DMS79 (cell line): ENCODE measurements at regions not wholly inside any gene's neighbourhood (a gene's known extent, or its start where the extent isn't known, plus 50 kb on each side); places are given as distances from the start of the nearest gene placed in this dataset.

ENCODE experiments used
- DNase-seq: peaks from one replicate; lab custom pipeline; 2025; lab: John Stamatoyannopoulos, UW

DNA sequence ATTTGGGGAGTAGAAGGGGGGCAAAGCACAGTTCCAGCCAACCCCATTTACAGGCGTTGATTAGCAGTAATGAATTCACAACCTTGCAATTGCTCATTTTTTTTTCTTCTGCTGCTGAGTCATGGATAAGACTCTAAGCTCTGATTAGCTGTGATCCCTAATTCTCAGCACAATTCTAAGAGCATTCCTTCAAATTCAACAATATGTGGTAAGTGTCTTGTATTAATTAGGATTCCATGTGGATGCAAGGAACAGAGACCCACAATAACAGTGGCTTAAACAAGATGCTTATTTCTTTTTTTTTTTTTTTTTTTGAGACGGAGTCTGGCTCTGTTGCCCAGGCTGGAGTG is 133.4 kb downstream of the PALM2AKAP2 start:
- DNase-seq = no peak

DNA sequence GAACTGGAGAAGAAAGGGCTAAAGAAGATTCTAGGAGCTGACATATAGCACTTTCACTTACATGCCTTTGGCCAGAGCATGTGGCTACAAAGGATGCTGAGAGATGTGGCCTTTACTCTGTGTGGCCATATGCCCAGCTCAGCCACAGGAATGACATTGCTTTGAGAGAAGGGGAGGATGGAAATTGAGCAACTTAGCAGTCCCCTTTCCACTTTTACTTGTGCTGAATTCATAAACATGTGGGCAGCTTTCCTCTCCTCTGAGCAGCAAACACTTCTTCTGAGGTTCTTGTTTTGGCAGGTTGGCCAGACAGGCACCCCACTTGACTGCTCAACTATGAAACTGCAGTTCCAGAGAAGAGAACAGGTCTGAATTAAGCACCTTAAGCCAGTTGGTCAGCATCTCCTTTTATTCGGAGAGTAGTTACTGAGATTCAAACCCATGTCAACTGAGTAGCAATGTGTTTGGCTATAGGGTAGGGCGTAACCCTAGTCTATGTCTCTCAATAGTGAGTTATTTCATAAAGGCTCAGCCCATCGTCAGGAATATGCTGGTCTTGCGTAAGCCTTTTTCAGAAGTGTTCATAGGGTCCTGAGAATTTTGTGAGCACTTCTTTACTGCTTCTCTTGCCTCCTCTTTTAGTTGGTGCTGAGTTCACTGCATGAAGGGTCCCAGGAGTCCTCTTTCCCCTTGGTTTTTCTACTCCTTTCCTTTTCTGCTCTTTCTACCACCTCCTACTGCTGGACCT is 134.5 kb downstream of the PALM2AKAP2 start:
- no peak for DNase-seq

DNA sequence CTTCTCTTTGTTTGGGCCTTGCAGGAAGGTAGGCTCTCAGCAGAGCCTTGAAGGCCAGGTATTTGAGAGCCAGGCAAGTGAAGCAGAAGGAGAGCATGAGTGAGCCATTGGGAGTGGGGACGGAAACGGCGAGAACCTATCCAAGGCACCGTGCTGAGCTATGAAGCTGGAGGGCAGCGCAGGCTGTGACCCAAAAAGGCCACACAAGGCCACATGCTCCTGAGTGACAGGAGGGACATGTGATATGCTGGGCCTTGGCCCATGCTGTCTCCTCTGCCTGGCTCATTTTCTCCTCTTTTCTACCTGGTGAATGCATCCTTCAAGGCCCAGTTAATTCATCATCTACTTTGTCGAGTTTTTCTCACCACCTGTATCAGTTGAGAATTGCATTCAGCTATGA is 136.3 kb downstream of the PALM2AKAP2 start:
- DNase-seq = no peak

DNA sequence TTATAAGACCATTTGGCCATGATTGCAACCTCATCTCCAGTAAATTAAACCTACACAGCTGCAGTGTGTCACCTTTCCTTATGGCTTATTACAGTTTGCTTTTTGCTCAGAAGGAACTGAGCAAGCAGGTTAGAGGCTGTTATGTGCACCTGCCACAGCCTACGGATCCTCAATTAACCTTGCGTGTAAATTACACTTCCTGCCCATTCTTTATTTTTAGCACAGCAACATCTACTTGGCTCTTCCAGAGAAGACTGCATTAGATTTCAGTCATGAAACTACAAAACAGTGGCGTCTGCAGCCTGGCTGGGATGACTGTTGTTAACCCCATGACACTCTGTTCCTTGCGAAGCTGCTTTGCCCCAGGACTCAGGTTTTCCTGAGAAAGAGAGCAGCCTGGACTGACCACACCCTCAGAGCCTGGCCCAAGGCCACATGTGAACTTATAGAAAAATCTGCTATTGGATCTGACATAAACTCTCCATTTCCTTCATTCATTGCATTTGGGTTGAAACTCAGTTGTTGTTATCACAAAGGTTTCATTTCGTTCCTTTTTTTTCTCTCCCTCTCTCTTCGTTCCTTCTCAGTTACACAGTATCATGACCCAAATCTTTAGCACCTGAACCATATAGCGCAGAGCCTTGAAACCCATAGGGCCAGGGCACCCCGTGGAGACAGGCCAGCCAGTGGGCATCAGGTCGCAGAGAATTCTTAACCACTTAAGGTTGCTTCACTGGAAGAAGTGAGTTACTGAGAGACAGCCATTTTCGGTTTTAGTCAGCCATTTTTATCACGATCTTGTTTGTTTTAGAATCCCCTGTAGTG is 138.6 kb downstream of the PALM2AKAP2 start:
- no peak for DNase-seq

DNA sequence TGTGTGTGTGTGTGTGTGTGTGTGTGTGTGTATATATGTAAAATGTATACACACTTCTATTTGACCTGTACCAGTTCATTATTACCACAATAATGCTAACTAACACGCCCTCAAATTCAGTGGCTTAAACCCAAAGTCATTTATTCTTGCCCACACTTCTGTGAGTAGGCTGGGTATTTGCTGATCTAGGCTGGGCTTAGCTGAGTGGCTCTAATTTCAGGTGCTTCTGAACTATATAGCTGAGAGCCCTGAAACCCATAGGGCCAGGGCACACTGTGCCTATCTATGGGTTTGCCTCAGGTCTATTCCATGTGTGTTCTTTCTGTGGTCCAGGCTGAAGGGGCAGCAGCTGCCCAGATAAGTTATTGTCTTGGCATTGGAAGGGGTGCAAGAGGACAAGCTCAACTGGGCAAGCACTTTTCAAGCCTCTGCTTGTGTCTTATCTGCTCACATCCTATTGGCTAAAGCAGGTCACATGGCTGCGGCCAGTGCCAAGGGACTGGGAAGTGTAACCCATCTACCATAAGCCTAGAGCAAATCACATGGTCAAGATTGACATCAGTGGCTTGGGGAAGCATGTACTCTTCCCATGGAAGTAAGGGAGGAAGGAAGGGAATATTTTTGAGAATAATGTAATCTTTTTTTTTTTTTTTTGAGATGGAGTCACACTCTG is 139.9 kb downstream of the PALM2AKAP2 start:
- no peak for DNase-seq

DNA sequence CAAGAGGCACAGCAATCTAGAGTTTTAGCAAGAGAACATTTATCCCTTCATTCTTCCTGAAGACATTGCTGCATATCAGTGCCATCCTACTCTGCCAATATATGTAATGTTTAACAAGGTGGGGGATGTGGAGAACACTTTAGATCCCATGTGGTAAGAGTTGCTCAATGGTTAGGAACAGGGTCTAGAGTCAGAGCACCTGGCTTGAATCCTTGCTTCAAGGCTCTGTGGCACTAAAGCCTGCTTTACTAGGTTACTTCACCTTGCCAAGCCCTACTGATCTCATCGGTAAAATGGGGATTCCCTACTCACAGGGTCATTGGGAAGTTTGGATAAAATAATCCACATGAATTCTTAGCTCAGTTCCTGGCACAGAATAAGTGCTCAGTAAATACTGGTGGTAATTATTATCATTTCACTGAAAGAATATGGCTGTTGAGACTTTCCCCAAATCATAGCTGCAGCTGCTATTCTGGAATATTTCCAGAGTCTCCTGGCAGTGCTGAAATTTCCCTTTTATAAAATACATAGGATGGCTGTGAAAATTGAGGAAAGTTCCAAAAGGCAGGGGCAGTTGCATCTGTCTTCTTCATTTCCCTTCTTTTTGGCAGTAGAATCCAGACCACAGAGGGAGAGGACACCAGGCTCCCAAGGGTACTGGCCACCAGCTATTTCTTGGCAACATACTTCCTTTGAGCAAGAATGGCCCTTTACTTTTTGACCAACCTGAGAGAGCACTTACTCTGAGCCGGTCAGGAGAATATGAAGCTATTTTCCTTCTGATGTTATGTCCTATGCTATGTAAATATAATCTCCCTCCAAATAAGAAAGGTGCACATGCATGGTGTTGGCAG is 142.8 kb downstream of the PALM2AKAP2 start:
- DNase-seq = no peak

DNA sequence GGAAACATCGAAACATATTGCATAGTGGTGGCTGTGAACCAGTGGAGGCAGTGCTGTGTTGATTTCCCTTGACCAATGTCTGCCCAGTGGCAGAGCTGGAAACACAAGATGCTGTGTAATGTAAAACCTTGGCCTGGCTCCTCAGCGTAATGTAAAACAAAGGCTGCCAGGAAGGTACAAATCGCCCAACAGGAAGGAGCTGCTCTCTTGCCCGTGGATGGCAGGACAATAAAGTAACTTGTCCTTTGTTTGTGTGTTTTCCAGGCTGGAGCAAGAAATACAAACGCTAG is 143.4 kb downstream of the PALM2AKAP2 start:
- DNase-seq = no peak

DNA sequence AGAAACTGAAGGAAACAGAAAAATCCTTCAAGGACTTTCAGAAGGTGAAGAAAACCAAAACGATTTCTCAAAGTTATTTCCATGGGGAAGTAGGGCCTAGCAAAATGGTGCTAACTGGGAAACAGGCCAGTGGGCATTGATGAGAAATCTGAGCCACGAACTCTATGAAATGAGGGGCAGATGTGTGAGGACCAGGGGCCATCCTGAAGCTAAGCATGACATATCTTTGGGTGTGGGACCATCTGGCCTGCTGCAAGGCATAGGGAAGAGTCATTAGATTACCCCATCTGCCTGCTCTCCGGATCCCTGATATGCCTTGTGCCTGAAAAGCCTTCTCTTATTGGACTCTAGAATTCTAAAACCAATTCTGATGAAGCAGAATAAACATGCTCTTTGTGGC is 143.8 kb downstream of the PALM2AKAP2 start:
- DNase-seq = no peak

DNA sequence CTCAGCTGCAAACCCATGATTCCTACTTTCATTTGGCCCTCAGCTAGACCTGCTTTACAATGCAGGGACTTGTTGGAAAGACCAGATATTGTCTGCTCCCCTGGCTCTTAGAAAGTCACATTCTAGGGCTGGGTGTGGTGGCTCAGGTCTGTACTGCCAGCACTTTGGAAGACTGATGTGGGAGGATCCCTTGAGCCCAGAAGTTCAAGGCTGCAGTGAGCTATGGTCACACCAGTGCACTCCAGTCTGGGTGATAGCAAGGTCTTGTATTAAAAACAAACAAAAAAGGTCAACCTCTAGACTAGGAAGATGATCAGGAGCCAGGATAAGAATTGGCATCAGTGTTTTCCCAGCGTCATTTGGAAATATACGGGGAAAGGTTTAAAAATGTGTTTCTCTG is 145.8 kb downstream of the PALM2AKAP2 start:
- DNase-seq = no peak

DNA sequence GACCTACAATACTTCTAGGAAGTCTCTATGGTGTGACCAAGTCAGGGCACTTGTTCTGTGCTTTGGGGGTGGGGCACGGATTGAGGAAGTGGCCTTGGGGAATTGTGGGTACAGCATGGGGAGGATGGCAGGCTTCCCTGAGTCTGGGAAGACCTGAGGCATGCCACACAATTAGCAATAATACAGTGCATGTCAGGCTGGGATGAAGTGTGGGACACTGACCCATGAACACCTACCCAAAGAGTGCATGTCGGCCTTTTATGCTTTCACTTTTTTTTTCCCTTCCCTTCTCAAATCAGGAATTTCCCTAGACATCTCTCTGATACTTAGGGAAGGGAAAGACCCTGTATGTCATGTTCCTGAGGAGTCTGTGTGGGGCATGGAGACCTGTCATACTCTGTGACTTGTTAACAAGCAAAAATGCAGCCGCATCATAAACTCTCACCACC is 146.4 kb downstream of the PALM2AKAP2 start:
- no peak for DNase-seq

DNA sequence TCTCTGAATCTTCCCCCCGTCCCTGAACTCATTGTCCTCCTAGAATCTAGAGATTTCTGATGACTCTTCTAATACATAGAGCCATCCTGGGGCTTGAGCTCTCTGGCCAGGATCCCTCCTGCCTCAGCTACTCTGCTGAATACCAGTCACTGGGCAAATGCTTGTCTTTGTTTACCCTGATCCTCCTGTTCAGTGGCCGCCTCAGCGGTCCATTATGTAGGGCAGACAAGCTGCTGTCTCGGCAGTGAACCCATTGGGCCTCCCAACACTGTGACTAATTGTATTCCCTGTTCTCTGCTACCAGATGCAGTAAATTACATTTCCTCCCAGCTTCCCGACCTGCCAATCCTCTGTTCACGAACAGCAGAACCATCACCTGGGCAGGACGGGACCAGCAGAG is 151.6 kb downstream of the PALM2AKAP2 start:
- no peak for DNase-seq

DNA sequence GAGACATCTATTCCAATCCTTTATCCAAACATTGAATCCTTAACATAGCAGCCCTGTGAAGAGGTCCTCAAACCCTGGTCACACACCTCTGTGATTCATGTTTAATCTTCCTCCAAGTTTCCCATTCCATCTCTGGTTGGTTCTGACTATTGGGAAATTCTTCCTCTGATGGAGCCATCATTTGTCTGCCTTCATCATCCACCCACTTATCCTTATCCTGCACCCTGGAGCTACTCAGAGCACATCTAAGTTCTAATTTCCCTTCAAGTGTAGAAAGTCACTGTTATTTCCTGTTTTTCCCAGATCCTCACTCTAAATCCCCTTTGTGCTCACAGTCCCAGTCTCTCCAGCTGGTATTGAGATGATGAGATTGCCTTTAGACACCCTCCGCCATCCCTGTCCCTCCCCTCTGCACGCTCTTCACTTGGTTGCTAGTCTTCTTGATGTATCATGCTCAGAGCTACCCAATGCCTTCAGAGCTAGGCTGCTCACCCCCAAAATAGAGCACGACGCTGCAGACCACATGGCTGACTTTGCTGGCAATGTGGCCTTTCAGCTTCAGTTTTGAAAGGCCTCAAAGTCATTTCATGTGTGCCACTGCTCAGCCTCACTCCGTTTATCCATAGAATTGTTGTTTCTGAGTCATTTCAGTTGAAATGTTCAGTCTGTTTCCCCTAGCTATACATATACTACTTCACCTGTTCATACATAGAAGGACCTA is 154.3 kb downstream of the PALM2AKAP2 start:
- DNase-seq = no peak

DNA sequence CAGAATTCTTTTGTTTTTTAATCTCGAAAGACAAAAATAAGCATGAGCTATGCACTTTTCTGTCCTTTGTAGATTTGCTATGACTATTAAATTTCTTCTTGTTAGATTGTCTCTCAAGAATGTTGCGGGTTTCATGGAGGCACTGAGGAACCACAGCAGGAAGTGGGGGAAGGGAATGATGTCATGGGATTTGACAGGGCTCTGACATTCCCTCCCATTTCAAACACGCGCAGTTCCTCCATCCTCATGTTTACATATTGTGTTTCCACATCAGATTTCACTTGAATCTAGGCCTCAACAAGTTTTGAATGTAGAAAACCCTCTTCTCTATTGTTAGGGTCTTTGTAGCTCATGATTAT is 154.8 kb downstream of the PALM2AKAP2 start:
- no peak for DNase-seq

DNA sequence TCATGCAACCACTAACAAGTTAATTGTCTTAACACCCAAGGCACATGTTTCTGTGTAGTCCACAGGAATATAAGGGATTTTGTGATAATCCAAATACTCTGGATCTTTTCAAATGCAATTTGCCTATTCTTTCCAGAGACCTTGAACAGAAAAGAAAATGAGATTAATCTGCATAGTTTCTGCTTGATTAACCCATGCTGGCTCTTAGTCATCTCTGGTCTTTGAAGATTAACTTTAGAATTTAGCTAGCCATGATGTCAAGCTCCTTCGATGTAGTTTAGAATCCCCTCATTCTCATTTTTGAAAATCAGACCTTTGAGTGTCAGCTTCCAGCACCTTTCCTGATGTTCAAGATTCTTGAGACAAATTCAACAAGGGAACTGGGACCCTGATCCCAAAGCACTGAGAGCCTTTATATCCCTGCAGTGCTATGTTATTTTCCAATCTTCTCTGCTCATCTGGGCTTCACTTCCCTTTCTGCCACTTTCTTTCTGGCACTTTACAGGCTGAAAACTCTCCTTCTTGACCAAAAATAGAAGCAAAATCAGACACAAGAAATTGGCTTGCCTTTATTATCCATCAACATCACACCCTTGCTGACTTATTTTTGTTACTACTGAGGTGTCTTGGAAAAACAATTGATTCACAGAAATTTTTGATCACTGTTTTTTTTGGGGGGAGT is 155.5 kb downstream of the PALM2AKAP2 start:
- no peak for DNase-seq

DNA sequence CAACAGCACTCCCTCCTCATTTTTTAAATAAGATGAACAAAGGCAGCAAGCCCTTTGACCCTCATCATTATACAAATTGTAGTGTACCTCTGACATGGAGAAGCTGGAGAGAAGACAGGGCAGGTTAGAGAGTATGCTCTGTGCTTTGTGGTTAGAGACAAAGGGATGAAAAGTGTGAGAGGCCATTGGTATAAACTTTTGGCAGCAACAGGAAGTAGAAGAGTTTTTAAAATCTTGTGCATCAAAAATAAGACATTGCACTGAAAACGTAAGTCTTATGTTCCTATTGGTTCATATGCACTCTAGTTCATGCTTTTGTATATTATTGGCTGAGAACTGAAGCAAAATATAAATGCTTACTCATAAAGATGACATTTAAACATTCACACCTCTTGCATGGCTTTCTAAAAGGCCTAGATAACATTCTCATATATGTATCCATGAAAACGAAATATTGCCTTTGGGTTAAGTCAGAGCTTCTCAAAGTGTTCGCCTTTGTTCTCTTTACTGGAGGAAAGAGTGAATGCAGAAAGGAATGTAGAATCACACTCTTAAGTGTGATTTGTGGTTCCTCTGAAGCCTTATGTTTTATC is 158.0 kb downstream of the PALM2AKAP2 start:
- no peak for DNase-seq

DNA sequence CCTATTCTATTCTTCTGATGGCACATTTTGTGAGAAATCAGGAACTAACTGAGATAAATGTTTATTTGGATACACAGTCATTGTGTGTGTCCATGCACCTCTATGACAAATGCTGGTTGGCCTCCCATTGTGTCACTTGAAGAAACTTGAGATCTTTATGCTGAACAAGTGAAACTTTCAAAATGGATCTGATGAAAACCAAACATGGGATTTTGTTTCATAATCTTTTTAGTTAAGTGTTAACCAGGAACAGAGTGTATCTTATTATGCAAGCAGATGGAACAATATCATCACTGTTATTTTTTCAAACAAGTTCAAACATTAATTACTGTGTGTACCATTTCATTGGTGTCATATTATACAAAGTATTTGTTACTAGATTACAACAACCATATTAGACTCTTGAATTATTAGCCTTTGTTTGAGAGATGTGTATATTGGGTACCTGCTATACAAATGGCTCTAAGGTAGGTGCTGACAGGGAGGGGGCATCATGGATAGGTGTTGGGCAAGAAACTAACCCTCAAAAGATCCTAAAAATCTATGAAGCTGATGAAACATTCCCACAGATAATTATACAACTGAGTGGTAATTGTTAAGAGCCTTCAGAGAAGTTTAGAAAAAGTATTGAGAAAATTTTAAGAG is 159.8 kb downstream of the PALM2AKAP2 start:
- DNase-seq = no peak

DNA sequence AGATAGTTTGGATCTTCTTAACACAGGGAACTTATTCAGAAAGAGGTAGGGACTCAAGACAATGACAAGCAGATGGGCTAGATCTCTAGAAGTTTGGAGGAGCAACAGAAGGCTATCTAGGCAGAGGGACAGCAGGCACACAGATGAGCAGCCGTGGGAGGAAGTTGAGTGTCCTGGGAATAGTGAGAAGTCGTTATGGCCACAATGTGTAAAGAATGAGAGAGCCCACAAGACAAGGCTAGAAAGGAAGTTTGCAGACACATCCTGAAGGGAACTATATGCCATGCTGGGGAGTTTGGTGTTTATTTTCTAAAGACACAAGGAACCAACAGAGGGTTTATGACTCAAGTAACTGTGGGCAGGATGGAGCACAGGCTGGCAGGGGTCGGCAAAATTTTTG is 160.6 kb downstream of the PALM2AKAP2 start:
- no peak for DNase-seq

DNA sequence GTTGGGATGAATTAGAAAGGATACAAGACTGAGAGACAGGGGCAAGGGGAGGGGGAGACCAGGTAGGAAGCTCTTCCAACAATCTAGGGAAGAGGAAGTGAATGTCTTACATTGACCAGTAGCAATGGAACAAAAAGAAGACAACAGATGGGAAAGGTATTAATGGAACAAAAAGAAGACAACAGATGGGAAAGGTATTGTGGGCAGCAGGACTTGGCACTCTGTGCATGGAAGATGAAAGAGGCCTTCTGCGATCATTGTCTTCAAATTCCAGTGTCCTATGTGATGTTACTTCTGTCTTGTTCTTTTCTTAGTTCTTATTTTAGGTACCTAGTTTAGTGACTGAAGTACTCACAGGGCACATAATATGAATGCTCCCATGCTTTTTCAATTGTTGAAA is 161.8 kb downstream of the PALM2AKAP2 start:
- no peak for DNase-seq

DNA sequence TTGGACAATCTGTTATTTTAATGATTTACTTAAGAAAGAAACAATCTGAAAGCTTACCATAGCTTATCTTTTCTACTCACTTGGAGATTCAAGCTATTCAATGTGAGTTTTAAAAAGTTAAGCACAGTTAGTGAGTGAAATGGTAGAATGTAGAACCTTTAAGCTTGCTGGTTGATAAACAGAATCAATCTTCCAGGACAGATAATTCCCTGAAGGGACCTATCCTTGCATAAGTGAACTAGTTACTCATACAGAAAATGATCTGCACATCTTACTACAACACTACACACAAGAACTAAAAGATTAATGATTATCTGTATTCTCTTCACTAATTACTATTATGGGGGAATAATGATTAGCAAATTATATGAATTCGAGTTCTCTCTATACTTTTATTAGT is 165.6 kb downstream of the PALM2AKAP2 start:
- DNase-seq = no peak

DNA sequence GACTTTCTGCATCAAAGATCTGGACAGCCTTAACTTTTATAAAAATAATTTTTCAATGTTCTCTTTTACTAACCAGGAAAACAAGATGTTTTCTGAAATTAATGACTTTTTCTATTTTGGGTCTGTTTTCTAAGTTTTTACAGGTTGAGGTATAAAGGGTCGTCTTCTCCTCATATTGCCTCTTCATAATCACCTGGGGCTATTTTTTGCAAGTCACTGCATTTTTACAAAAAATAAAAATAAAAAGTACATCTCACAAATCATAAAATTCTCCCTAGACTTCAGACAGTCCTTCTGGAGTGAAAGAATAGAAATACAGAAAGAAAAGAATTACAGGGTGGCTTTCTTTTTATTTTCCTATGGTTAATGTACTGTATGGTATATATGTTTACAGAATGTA is 168.5 kb downstream of the PALM2AKAP2 start:
- no peak for DNase-seq
